Tibial nerve (tissue), 4 donors: ENCODE measurements at regions not wholly inside any gene's neighbourhood (a gene's known extent, or its start where the extent isn't known, plus 50 kb on each side); places are given as distances from the start of the nearest gene placed in this dataset.

Source experiments
- DNase-seq, 2 donors: peaks; one replicate each; pipeline ENCODE4 v3.0.0-alpha.2; 2019; ENCODE audit warnings: low spot score in 2 of 2
- H3K27ac ChIP-seq, 4 donors: fragments of 200-600 bp; sonication (generic) in 3 of 4; one replicate each; pipeline ENCODE4 v1.5.1; 2017 to 2019; ENCODE audit warnings: mild to moderate bottlenecking in 1 of 4
- H3K27me3 ChIP-seq, 2 donors: fragments of 200-600 bp; sonication (generic) in 1 of 2; one replicate each; pipeline versions ENCODE4 v1.5.1 to v1.6.0; 2017 to 2019
- H3K36me3 ChIP-seq, 3 donors: fragments of 200-600 bp; sonication (generic); one replicate each; pipeline ENCODE4 v1.5.1; 2018 to 2019
- H3K4me1 ChIP-seq, 4 donors: fragments of 200-600 bp; sonication (generic) in 3 of 4; one replicate each; pipeline ENCODE4 v1.5.1; 2017 to 2019
- H3K4me3 ChIP-seq, 4 donors: fragments of 200-600 bp; sonication (generic) in 3 of 4; one replicate each; pipeline ENCODE4 v1.5.1; 2017 to 2019; ENCODE audit warnings: mild to moderate bottlenecking in 1 of 4, moderate library complexity in 1 of 4
- H3K9me3 ChIP-seq, 4 donors: fragments of 200-600 bp; sonication (generic) in 3 of 4; one replicate each; pipeline ENCODE4 v1.5.1; 2017 to 2019
- EP300 ChIP-seq, 2 donors: sonication (generic); formaldehyde crosslinking; IDR thresholded peaks; one replicate each; pipeline ENCODE4 v1.6.1; 2017; ENCODE audit warnings: antibody characterized with exemption in 2 of 2, mild to moderate bottlenecking in 1 of 2
- POLR2A ChIP-seq, 2 donors: fragments of 450-650 bp; IDR thresholded peaks; one replicate each; pipeline ENCODE4 v1.6.1; 2017; ENCODE audit warnings: antibody characterized with exemption in 2 of 2, mild to moderate bottlenecking in 2 of 2, moderate library complexity in 2 of 2
- WGBS, 2 donors: methylation state at CpG; one replicate each; pipeline ENCODE4 v1.1.5; 2018; 5-methylcytosine and 5-hydroxymethylcytosine counted together
- TF ChIP-seq, protein P1 (sequence below), 5 experiments: fragments of 200-600 bp in 3 of 5; fragments of 450-650 bp in 2 of 5; sonication (generic) in 3 of 5; IDR thresholded peaks; one replicate each; pipeline ENCODE4 v1.5.1; 2016 to 2019; ENCODE audit warnings: antibody characterized with exemption in 5 of 5, mild to moderate bottlenecking in 3 of 5, moderate library complexity in 2 of 5

DNA sequence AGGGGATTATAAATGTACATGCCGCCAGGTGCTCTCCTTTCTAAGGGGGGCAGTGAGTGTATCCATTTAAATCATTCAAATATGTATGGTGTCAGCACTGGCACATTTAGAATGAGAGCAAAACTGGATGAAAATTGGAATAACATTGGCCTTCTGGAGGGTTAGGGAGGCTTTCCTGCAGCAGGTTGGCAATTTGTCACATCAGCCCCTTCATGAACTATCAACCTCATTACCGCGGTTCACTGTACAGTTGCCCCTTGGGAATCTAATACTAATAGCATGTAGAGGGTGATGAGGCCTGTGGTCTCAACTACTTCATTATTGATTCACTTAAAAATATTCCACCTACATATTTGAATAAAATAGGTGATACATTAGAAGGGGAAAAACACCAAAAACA lies 117.9 kb downstream of the PDHA2 start:
- no peaks in the 10 kb centered on the region for H3K9me3 ChIP-seq
- TF ChIP-seq POLR2A (IDR thresholded peaks at IDR 0.05) (no peak), EP300 (IDR thresholded peaks at IDR 0.05) (no peak)
- TF ChIP-seq, protein P1, sequence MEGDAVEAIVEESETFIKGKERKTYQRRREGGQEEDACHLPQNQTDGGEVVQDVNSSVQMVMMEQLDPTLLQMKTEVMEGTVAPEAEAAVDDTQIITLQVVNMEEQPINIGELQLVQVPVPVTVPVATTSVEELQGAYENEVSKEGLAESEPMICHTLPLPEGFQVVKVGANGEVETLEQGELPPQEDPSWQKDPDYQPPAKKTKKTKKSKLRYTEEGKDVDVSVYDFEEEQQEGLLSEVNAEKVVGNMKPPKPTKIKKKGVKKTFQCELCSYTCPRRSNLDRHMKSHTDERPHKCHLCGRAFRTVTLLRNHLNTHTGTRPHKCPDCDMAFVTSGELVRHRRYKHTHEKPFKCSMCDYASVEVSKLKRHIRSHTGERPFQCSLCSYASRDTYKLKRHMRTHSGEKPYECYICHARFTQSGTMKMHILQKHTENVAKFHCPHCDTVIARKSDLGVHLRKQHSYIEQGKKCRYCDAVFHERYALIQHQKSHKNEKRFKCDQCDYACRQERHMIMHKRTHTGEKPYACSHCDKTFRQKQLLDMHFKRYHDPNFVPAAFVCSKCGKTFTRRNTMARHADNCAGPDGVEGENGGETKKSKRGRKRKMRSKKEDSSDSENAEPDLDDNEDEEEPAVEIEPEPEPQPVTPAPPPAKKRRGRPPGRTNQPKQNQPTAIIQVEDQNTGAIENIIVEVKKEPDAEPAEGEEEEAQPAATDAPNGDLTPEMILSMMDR (IDR thresholded peaks at IDR 0.05), result no peak
- WGBS, 2 donors, result 94 to 99% methylated on average over 3 of the region's 3 CpGs

DNA sequence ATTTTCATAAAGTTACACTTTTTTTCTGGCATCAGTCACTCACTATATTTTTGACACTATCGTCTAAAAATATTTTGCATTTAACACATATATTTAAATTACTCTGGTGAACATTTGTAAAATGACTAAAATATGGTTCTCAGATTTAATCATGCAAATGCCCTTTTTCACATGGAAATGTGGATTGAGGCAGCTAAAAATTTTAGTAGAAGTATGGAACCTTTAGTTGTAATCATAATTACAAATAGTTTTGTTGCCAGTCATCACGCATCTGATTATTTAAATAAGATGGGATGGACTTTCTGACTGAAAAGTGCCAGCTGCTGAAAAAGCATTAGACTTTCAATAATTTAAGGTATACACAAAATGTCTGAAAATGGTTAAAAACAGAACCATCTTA lies 119.3 kb downstream of the PDHA2 start:
- H3K27me3 ChIP-seq, result no peaks in the 10 kb centered on the region
- DNase-seq, result no peak
- H3K4me3 ChIP-seq, result no peak overlapping the region
- H3K36me3 ChIP-seq, result no peaks in the 10 kb centered on the region
- 94 to 98% methylated on average over 2 of the region's 2 CpGs for WGBS, 2 donors
- TF ChIP-seq POLR2A (IDR thresholded peaks at IDR 0.05), result no peak
- TF ChIP-seq, protein P1 (IDR thresholded peaks at IDR 0.05), result no peak
- no peak for TF ChIP-seq EP300 (IDR thresholded peaks at IDR 0.05)
- H3K9me3 ChIP-seq, result no peaks in the 10 kb centered on the region
- no peak overlapping the region for H3K27ac ChIP-seq
- no peaks in the 10 kb centered on the region for H3K4me1 ChIP-seq

More for the DNA sequence above, 117.9 kb downstream of the PDHA2 start:
- no peak for DNase-seq
- Histone ChIP-seq H3K4me3 (no peak overlapping the region), H3K27ac (no peak overlapping the region), H3K36me3 (no peaks in the 10 kb centered on the region), H3K4me1 (no peaks in the 10 kb centered on the region), H3K27me3 (no peaks in the 10 kb centered on the region)

DNA sequence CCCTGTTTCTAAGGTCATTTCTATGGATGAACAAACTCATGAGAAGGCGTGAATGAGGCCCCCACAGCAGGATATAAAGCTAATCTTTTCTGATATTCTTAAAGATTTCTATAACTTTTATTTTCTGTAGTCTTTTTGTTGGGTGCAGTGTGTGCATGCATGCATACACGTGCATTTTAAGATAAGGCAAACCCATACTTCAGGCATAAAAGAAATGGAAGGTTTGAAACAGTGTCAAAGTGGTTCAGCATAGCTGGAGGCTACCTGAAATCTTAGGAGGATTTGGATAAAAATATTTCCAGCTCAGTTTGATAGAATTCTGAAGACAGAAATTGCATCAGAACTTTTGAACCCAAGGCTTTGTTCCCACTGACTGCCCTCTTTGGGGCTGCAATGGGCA lies 119.7 kb downstream of the PDHA2 start:
- no peak overlapping the region for H3K4me3 ChIP-seq
- no peaks in the 10 kb centered on the region for H3K36me3 ChIP-seq
- no peak for DNase-seq
- TF ChIP-seq EP300 (IDR thresholded peaks at IDR 0.05), result no peak
- TF ChIP-seq, protein P1 (IDR thresholded peaks at IDR 0.05), result no peak
- no peak for TF ChIP-seq POLR2A (IDR thresholded peaks at IDR 0.05)
- no peaks in the 10 kb centered on the region for H3K27me3 ChIP-seq
- no peaks in the 10 kb centered on the region for H3K9me3 ChIP-seq
- H3K4me1 ChIP-seq, result no peaks in the 10 kb centered on the region
- H3K27ac ChIP-seq, result no peak overlapping the region
- 86 to 89% methylated on average over 2 of the region's 2 CpGs for WGBS, 2 donors

DNA sequence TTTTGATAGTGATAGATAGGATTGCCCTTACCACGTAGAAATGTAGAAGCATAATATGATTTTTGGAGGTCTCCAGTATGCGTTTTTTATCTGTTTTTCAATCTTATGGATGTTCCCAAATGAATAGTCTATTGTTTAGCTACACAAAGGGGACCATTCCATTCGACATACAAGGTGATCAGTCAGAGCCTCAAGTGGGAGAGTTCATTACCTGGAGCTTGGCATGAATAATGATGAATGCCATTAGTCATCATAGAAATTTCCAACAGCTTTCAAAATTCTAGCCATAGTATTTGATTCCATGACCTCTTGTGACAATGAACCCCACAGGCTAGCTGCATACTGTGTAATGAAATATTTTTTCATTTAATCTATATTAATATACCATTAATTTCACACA lies 123.6 kb downstream of the PDHA2 start:
- H3K36me3 ChIP-seq, result no peaks in the 10 kb centered on the region
- H3K4me3 ChIP-seq, result no peak overlapping the region
- WGBS, 2 donors, result 53 to 59% methylated on average over 3 of the region's 3 CpGs
- H3K27me3 ChIP-seq, result no peaks in the 10 kb centered on the region
- no peak for DNase-seq
- TF ChIP-seq, protein P1 (IDR thresholded peaks at IDR 0.05), result no peak
- TF ChIP-seq POLR2A (IDR thresholded peaks at IDR 0.05) (no peak), EP300 (IDR thresholded peaks at IDR 0.05) (no peak)
- no peaks in the 10 kb centered on the region for H3K9me3 ChIP-seq
- H3K4me1 ChIP-seq, result no peaks in the 10 kb centered on the region
- no peak overlapping the region for H3K27ac ChIP-seq

DNA sequence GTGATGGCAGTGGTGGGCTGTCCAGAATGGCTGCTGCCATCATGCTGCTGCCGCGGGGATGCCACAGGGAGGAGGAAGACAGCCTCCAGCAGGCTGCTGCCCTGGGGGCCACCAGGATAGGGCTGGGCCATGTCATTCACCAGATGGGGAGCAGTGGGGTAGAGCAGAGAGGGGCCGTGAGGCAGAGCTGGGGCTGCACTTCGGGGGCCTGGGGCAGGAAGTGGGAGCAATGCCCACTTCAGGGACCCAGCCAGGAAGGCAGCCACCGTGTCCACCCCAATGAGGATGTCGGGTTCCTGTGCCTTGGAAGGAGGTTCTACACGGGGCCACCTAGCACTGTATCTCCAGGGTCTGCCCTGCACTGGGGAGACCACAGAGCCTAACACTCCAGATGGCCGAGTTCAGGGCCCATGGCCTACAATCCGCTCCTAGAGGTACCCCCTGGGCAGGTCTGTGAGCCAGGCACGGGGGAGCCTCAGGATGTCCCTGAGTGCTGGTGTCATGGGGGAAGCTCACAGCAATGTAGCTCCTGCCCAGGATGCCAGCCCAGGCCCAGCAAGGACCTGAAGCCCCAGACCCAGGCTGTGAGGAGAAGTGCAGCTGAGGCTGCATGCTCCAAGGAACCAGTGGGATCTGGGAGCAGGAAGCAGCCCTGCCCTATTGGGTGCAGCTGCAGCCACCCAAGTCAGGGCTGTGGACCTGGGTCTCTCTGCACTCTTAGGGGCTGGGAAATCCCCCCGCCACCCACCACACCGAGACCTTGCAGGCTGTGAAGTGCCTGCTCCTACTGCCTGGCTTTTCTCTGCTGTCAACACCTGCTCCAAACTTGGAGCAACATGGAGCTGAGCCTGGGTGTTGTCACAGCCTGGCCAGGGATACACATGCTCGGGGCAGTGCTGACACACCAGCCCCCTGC lies 140.3 kb downstream of the PDHA2 start:
- DNase-seq, result no peak
- 91 to 98% methylated on average over 6 to 10 of the region's 13 CpGs for WGBS, 2 donors

More for the DNA sequence above, 140.3 kb downstream of the PDHA2 start:
- peaks cover 0 to 9% (median 0%) of the 10 kb centered on the region in 4 donors for H3K9me3 ChIP-seq
- H3K27me3 ChIP-seq, result no peaks in the 10 kb centered on the region
- H3K4me3 ChIP-seq, result no peak overlapping the region
- TF ChIP-seq EP300 (IDR thresholded peaks at IDR 0.05), result no peak
- no peak for TF ChIP-seq POLR2A (IDR thresholded peaks at IDR 0.05)
- TF ChIP-seq, protein P1 (IDR thresholded peaks at IDR 0.05), result no peak
- H3K4me1 ChIP-seq, result no peaks in the 10 kb centered on the region
- no peak overlapping the region for H3K27ac ChIP-seq
- H3K36me3 ChIP-seq, result no peaks in the 10 kb centered on the region
